Stomach (tissue), 8 donors: ENCODE measurements at regions not wholly inside any gene's neighbourhood (a gene's known extent, or its start where the extent isn't known, plus 50 kb on each side); places are given as distances from the start of the nearest gene placed in this dataset.

Source experiments
- DNase-seq, 2 donors: peaks; one replicate each; pipeline versions ENCODE4 v3.0.0 to v3.0.0-alpha.2; 2013 to 2019
- H3K27ac ChIP-seq, 5 donors: fragments of 200-600 bp in 4 of 5; sonication (generic) in 4 of 5; one replicate each; pipeline ENCODE4 v1.5.1; 2013 to 2019; ENCODE audit warnings: mild to moderate bottlenecking in 1 of 5, moderate library complexity in 1 of 5
- H3K27me3 ChIP-seq, 3 donors: fragments of 200-600 bp; sonication (generic); one replicate each; pipeline ENCODE4 v1.5.1; 2017 to 2019; ENCODE audit warnings: mixed run types in 1 of 3
- H3K36me3 ChIP-seq, 4 donors: fragments of 200-600 bp; sonication (generic); 1 replicate in 3 of 4; 2 replicates in 1 of 4; pipeline ENCODE4 v1.5.1; 2016 to 2019
- H3K4me1 ChIP-seq, 4 donors: fragments of 200-600 bp; sonication (generic); one replicate each; pipeline ENCODE4 v1.5.1; 2016 to 2019
- H3K4me3 ChIP-seq, 4 donors: fragments of 200-600 bp; sonication (generic) in 3 of 4; one replicate each; pipeline ENCODE4 v1.5.1; 2016 to 2019; ENCODE audit warnings: mild to moderate bottlenecking in 1 of 4
- H3K9me3 ChIP-seq, 4 donors: fragments of 200-600 bp; sonication (generic); one replicate each; pipeline ENCODE4 v1.5.1; 2016 to 2019
- EP300 ChIP-seq: sonication (generic); formaldehyde crosslinking; IDR thresholded peaks from one replicate; pipeline ENCODE4 v1.6.1; 2017; ENCODE audit warnings: antibody characterized with exemption
- POLR2A ChIP-seq, 4 donors: fragments of 450-650 bp; IDR thresholded peaks; one replicate each; pipeline ENCODE4 v1.6.1; 2016; ENCODE audit warnings: antibody characterized with exemption in 4 of 4, control low read depth in 2 of 4, mild to moderate bottlenecking in 1 of 4, moderate library complexity in 1 of 4
- POLR2AphosphoS5 ChIP-seq, 3 donors: sonication (generic); formaldehyde crosslinking; IDR thresholded peaks; one replicate each; pipeline ENCODE4 v1.6.1; 2016; ENCODE audit warnings: antibody characterized with exemption in 3 of 3
- WGBS, 5 donors: extraction: QIAGEN DNeasy Blood & Tissue Kit in 3 of 5; methylation state at CpG; one replicate each; pipeline versions ENCODE4 v1.1.5 to v1.1.7; 2013 to 2018; 5-methylcytosine and 5-hydroxymethylcytosine counted together
- intact Hi-C: fragments of 100-400 bp; cut with DNase I; formaldehyde crosslinking; loops from one replicate; pipeline ENCODE4 v1.15.1; 2023; ENCODE audit warnings: low total_unique reads
- TF ChIP-seq, protein P1 (sequence below), 7 experiments: fragments of 450-650 bp in 4 of 7; fragments of 200-600 bp in 3 of 7; sonication (generic) in 3 of 7; IDR thresholded peaks; one replicate each; pipeline ENCODE4 v1.5.1; 2016 to 2019; ENCODE audit warnings: antibody characterized with exemption in 7 of 7, control low read depth in 2 of 7, mild to moderate bottlenecking in 1 of 7
- donor health status: healthy with polysubstance abuse.
- donor health status: Bipolar disorder and iron deficiency.
- donor health status: healthy.

DNA sequence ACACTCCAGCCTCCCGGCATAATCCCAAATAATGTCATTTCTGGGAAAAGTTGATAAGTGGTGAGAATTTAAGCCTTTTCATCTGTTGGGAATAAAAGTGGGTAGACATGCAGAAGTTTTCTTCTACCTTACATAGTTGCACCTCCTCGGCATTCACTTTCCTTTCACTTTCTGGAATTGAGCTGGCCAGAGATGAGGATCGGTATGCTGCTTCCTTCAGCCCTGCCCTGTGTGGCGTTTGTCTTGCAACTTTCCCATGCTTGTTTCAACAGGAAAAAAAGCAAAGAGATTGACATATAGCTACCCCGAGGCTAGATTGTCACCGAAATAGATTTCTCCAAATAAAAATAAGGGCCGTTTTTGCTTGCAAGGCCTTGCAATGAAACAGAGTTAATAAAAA is 65.8 kb upstream of the JAG1 start:
- Histone ChIP-seq H3K36me3 (no peaks in the 10 kb centered on the region), H3K4me3 (peak overlapping the region; percentile 17 to 25 (median 24)), H3K27ac (peak overlapping the region in 3 of 5 donors; percentile 21 to 41 (median 38)), H3K4me1 (peaks cover 10 to 37% (median 14%) of the 10 kb centered on the region in 4 donors), H3K9me3 (no peaks in the 10 kb centered on the region), H3K27me3 (no peaks in the 10 kb centered on the region)
- WGBS, 5 donors = 16 to 33% (median 24%) methylated on average over 7 of the region's 7 CpGs
- DNase-seq = peak in 1 of 2 donors; percentile 39
- TF ChIP-seq EP300 = no peak
- TF ChIP-seq, protein P1, sequence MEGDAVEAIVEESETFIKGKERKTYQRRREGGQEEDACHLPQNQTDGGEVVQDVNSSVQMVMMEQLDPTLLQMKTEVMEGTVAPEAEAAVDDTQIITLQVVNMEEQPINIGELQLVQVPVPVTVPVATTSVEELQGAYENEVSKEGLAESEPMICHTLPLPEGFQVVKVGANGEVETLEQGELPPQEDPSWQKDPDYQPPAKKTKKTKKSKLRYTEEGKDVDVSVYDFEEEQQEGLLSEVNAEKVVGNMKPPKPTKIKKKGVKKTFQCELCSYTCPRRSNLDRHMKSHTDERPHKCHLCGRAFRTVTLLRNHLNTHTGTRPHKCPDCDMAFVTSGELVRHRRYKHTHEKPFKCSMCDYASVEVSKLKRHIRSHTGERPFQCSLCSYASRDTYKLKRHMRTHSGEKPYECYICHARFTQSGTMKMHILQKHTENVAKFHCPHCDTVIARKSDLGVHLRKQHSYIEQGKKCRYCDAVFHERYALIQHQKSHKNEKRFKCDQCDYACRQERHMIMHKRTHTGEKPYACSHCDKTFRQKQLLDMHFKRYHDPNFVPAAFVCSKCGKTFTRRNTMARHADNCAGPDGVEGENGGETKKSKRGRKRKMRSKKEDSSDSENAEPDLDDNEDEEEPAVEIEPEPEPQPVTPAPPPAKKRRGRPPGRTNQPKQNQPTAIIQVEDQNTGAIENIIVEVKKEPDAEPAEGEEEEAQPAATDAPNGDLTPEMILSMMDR (IDR thresholded peaks at IDR 0.05) = no peak
- no peak for TF ChIP-seq POLR2AphosphoS5 (IDR thresholded peaks at IDR 0.05)
- no peak for TF ChIP-seq POLR2A (IDR thresholded peaks at IDR 0.05)
- intact Hi-C loops = no loop called here

DNA sequence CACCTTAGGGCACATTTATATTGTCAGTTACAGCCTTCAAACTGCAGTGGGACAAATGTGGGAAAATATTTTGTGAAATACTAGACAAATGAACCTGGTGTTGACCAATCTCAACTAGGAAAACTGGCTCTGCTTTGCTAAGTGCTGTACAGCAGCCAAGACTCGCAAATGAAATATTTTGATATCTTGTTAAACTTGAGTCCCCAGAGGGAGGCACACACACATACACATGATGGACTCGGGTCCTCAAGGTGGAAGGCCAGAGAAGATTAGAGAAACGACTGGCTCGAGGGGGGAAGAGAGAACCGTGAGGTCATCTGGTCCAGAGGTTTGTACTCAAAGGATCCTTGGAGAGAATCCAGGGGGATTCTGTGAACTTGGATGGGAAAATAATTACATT is 67.3 kb upstream of the JAG1 start:
- 24 to 45% (median 36%) methylated on average over 5 of the region's 5 CpGs for WGBS, 5 donors
- no peak for TF ChIP-seq POLR2AphosphoS5 (IDR thresholded peaks at IDR 0.05)
- DNase-seq = peak in 1 of 2 donors; percentile 35
- intact Hi-C loops = no loop called here
- peaks cover 10 to 23% (median 14%) of the 10 kb centered on the region in 4 donors for H3K4me1 ChIP-seq
- H3K27me3 ChIP-seq = no peaks in the 10 kb centered on the region
- no peaks in the 10 kb centered on the region for H3K9me3 ChIP-seq
- no peak overlapping the region for H3K27ac ChIP-seq
- no peaks in the 10 kb centered on the region for H3K36me3 ChIP-seq
- H3K4me3 ChIP-seq = no peak overlapping the region

DNA sequence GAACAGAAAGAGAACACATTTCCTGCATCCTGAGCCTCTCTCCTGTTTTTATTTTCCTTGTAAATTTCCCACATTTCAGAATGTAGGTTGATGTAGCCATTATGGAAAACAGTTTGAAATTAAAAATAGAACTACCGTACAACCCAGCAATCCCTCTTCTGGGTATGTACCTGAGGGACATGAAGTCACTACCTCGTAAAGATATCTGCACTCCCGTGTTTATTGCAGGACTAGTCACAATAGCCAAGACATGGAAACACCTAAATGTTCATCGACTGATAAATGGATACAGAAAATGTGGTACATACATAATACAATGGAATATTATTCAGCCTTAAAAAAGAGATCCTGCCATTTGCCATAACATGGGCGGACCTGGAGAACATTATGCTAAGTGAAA is 72.0 kb upstream of the JAG1 start:
- no peak for DNase-seq
- no peaks in the 10 kb centered on the region for H3K36me3 ChIP-seq
- no peak for TF ChIP-seq POLR2A (IDR thresholded peaks at IDR 0.05)
- TF ChIP-seq, protein P1 (IDR thresholded peaks at IDR 0.05) = no peak
- TF ChIP-seq EP300 = no peak
- TF ChIP-seq POLR2AphosphoS5 (IDR thresholded peaks at IDR 0.05) = no peak
- H3K27me3 ChIP-seq = no peaks in the 10 kb centered on the region
- H3K4me1 ChIP-seq = peaks cover 2 to 6% (median 5%) of the 10 kb centered on the region in 4 donors
- intact Hi-C loops = no loop called here
- no peak overlapping the region for H3K27ac ChIP-seq
- H3K4me3 ChIP-seq = no peak overlapping the region
- H3K9me3 ChIP-seq = no peaks in the 10 kb centered on the region
- WGBS, 5 donors = 92 to 95% (median 95%) methylated on average over 5 of the region's 5 CpGs

DNA sequence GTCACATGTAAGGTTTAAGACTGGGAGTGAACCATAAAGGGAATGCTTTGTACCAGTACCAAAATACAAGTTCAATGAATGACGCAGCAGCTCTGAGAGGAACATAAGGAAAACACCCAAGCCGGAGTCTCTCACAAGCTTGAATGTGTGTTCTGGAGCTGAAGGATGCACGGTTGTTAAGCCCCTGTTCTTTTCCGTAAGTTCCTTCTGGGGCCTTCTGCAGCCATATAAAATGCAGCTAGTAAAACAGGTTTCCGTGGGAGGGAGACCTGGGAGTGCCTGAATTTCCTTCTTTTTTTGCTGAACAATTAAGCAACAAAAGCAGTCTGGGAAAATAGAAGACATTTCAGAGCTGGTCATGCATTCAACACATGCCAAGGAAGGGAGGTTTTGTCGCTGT is 73.2 kb upstream of the JAG1 start:
- WGBS, 5 donors = 32 to 46% (median 41%) methylated on average over 6 of the region's 6 CpGs
- Histone ChIP-seq H3K36me3 (no peaks in the 10 kb centered on the region), H3K27ac (peak overlapping the region; percentile 11 to 77 (median 49)), H3K27me3 (no peaks in the 10 kb centered on the region), H3K4me3 (no peak overlapping the region), H3K4me1 (peaks cover 0 to 6% (median 0%) of the 10 kb centered on the region in 4 donors), H3K9me3 (no peaks in the 10 kb centered on the region)
- TF ChIP-seq EP300 (no peak), POLR2AphosphoS5 (IDR thresholded peaks at IDR 0.05) (no peak), POLR2A (IDR thresholded peaks at IDR 0.05) (no peak)
- TF ChIP-seq, protein P1 (IDR thresholded peaks at IDR 0.05) = no peak
- DNase-seq = peak in 1 of 2 donors; percentile 63
- intact Hi-C loops = no loop called here

DNA sequence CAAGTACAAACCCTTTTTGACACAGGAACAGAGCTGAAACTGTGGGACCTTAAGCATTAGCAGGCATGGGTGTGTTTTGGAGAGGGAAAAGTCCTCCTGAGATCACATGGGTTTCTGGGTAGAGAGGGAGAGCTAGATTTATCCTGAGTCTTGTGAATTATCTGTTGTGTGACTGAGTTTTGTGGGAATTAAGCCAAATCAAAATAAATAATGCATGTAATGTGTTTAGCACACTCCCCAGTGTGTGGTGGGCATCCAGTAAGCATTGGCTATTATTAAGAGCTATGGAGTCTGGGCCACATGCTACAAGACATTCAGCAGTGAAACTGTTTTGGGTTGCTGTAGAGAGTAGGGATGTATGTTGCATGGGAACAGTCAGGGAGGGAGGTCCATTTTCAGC is 75.3 kb upstream of the JAG1 start:
- no peak overlapping the region for H3K4me3 ChIP-seq
- H3K9me3 ChIP-seq = no peaks in the 10 kb centered on the region
- peaks cover 0 to 6% (median 0%) of the 10 kb centered on the region in 4 donors for H3K4me1 ChIP-seq
- no peak overlapping the region for H3K27ac ChIP-seq
- TF ChIP-seq, protein P1 (IDR thresholded peaks at IDR 0.05) = no peak
- TF ChIP-seq POLR2A (IDR thresholded peaks at IDR 0.05) = no peak
- no peak for TF ChIP-seq EP300
- TF ChIP-seq POLR2AphosphoS5 (IDR thresholded peaks at IDR 0.05) = no peak
- DNase-seq = no peak
- intact Hi-C loops = no loop called here
- H3K27me3 ChIP-seq = no peaks in the 10 kb centered on the region
- no peaks in the 10 kb centered on the region for H3K36me3 ChIP-seq
